H1 (cell line): ENCODE measurements at regions not wholly inside any gene's neighbourhood (a gene's known extent, or its start where the extent isn't known, plus 50 kb on each side); places are given as distances from the start of the nearest gene placed in this dataset.

Experiments used
- CTCF ChIA-PET: fragments of 300-600 bp; sonication (Branson Sonifier 250); formaldehyde crosslinking; loops from one replicate; lab custom pipeline; 2021; ENCODE audit not compliant: partially characterized antibody; lab: Charles Lee
- POLR2A ChIA-PET: fragments of 300-600 bp; sonication (Branson Sonifier 250); formaldehyde crosslinking; loops from one replicate; lab custom pipeline; 2021; ENCODE audit warnings: inconsistent platforms; ENCODE audit not compliant: partially characterized antibody; lab: Charles Lee
- DNase-seq, 2 experiments: peaks; one replicate each; pipeline versions ENCODE4 v3.0.0 to v3.0.0-alpha.2; 2010 to 2022; ENCODE audit warnings: low spot score in 2 of 2, low read depth in 1 of 2, mixed read lengths in 1 of 2
- FAIRE-seq: peaks from 2 replicates; lab custom pipeline; 2011; peaks lifted over from hg19 to GRCh38; lab: Jason Lieb, UNC
- H2AFZ ChIP-seq: 2 replicates; pipeline ENCODE4 v1.8.1; 2012; ENCODE audit warnings: low read length, inconsistent platforms
- H2AK5ac ChIP-seq: 2 replicates; pipeline ENCODE4 v1.6.1; 2013; ENCODE audit warnings: low read depth, low read length
- H2BK120ac ChIP-seq: replicated peaks from 2 replicates; pipeline ENCODE3; 2013; ENCODE audit warnings: low read depth, low read length, inconsistent platforms
- H2BK12ac ChIP-seq: 2 replicates; pipeline ENCODE4 v1.6.1; 2013; ENCODE audit warnings: low read depth, low read length
- H2BK15ac ChIP-seq: 2 replicates; pipeline ENCODE4 v1.6.1; 2013; ENCODE audit warnings: low read length
- H2BK20ac ChIP-seq: 2 replicates; pipeline ENCODE4 v1.6.1; 2013; ENCODE audit warnings: low read length
- H2BK5ac ChIP-seq: 2 replicates; pipeline ENCODE4 v1.6.1; 2013; ENCODE audit warnings: low read depth, low read length
- H3K14ac ChIP-seq: 2 replicates; pipeline ENCODE4 v1.6.1; 2013; ENCODE audit warnings: inconsistent platforms; ENCODE audit not compliant: insufficient read length
- H3K18ac ChIP-seq: 2 replicates; pipeline ENCODE4 v1.6.1; 2013; ENCODE audit warnings: low read length; ENCODE audit errors: extremely low read depth
- H3K23ac ChIP-seq: 2 replicates; pipeline ENCODE4 v1.6.1; 2013; ENCODE audit warnings: inconsistent platforms; ENCODE audit not compliant: insufficient read length
- H3K23me2 ChIP-seq: 2 replicates; pipeline ENCODE4 v1.6.1; 2013; ENCODE audit warnings: low read depth, low read length
- H3K27ac ChIP-seq: 2 replicates; pipeline ENCODE4 v1.6.1; 2011; ENCODE audit warnings: low read depth, low read length, inconsistent platforms
- H3K27me3 ChIP-seq, 4 experiments: replicated peaks in 1 of 4; 1 replicate in 1 of 4; 2 replicates in 3 of 4; pipeline versions ENCODE4 v1.6.1 to v1.8.1; 2011 to 2013; ENCODE audit warnings: low read length in 3 of 4, mild to moderate bottlenecking in 3 of 4, inconsistent platforms in 2 of 4, mixed read lengths in 2 of 4, moderate library complexity in 1 of 4; ENCODE audit not compliant: control insufficient read depth in 3 of 4, insufficient read depth in 3 of 4; ENCODE audit errors: extremely low read depth in 1 of 4
- H3K36me3 ChIP-seq, 4 experiments: 2 replicates each; pipeline versions ENCODE4 v1.6.1 to v1.8.1; 2011 to 2013; ENCODE audit warnings: mild to moderate bottlenecking in 4 of 4, low read length in 3 of 4, moderate library complexity in 2 of 4, control low read depth in 1 of 4, inconsistent platforms in 1 of 4; ENCODE audit not compliant: insufficient read depth in 4 of 4, control insufficient read depth in 2 of 4
- H3K4ac ChIP-seq: replicated peaks from 2 replicates; pipeline ENCODE3; 2013; ENCODE audit warnings: low read length, low read depth, mixed read lengths, inconsistent platforms; ENCODE audit not compliant: insufficient read length
- H3K4me1 ChIP-seq, 4 experiments: replicated peaks in 1 of 4; 1 replicate in 1 of 4; 2 replicates in 3 of 4; pipeline versions ENCODE4 v1.6.1 to v1.8.1; 2011 to 2013; ENCODE audit warnings: low read length in 3 of 4, inconsistent platforms in 2 of 4, mixed read lengths in 1 of 4; ENCODE audit not compliant: insufficient read depth in 4 of 4, control insufficient read depth in 3 of 4
- H3K4me2 ChIP-seq, 2 experiments: 2 replicates each; pipeline versions ENCODE4 v1.6.1 to v1.8.1; 2011 to 2013; ENCODE audit warnings: low read depth in 2 of 2, low read length in 2 of 2, control low read depth in 1 of 2, inconsistent platforms in 1 of 2, mild to moderate bottlenecking in 1 of 2; ENCODE audit not compliant: insufficient read depth in 1 of 2
- H3K4me3 ChIP-seq, 4 experiments: fragments of 200-600, 300-600 bp in 1 of 4; sonication (generic), shearing (Covaris generic), sonication (Bioruptor Twin) in 1 of 4; 2 replicates each; pipeline versions ENCODE4 v1.5.1 to v1.8.1; 2011 to 2016; ENCODE audit warnings: low read length in 4 of 4, low read depth in 3 of 4, control low read depth in 2 of 4, inconsistent platforms in 2 of 4, mild to moderate bottlenecking in 2 of 4, mixed read lengths in 1 of 4, moderate library complexity in 1 of 4; ENCODE audit not compliant: insufficient read depth in 2 of 4; ENCODE audit errors: extremely low read depth in 1 of 4
- H3K56ac ChIP-seq: replicated peaks from 2 replicates; pipeline ENCODE3; 2013; ENCODE audit warnings: low read depth, mild to moderate bottlenecking, mixed read lengths, low read length, inconsistent platforms; ENCODE audit not compliant: insufficient read length
- H3K79me1 ChIP-seq: 2 replicates; pipeline ENCODE4 v1.6.1; 2013; ENCODE audit warnings: low read depth, low read length, control low read depth
- H3K79me2 ChIP-seq, 2 experiments: 2 replicates each; pipeline versions ENCODE4 v1.6.1 to v1.8.1; 2012 to 2013; ENCODE audit warnings: low read length in 2 of 2, mild to moderate bottlenecking in 2 of 2, inconsistent platforms in 1 of 2; ENCODE audit not compliant: insufficient read depth in 2 of 2, control insufficient read depth in 1 of 2
- H3K9ac ChIP-seq, 4 experiments: replicated peaks in 1 of 4; 1 replicate in 1 of 4; 2 replicates in 3 of 4; pipeline versions ENCODE4 v1.6.1 to v1.8.1; 2011 to 2013; ENCODE audit warnings: low read depth in 3 of 4, low read length in 3 of 4, control low read depth in 2 of 4, mild to moderate bottlenecking in 2 of 4, moderate library complexity in 2 of 4, inconsistent platforms in 1 of 4; ENCODE audit errors: extremely low read depth in 1 of 4
- H3K9me3 ChIP-seq, 2 experiments: 2 replicates each; pipeline versions ENCODE4 v1.6.1 to v1.8.1; 2012 to 2013; ENCODE audit warnings: mild to moderate bottlenecking in 2 of 2, moderate library complexity in 2 of 2, control low read depth in 1 of 2, inconsistent platforms in 1 of 2, low read depth in 1 of 2, low read length in 1 of 2, mixed read lengths in 1 of 2; ENCODE audit not compliant: insufficient read depth in 2 of 2
- H4K20me1 ChIP-seq, 2 experiments: replicated peaks in 1 of 2; 2 replicates each; pipeline versions ENCODE3 to v1.8.1; 2011 to 2013; ENCODE audit warnings: inconsistent platforms in 2 of 2, low read length in 2 of 2, mild to moderate bottlenecking in 1 of 2; ENCODE audit not compliant: insufficient read depth in 2 of 2, control insufficient read depth in 1 of 2
- H4K5ac ChIP-seq: 2 replicates; pipeline ENCODE4 v1.6.1; 2013; ENCODE audit warnings: low read length, low read depth, mixed read lengths, inconsistent platforms; ENCODE audit not compliant: insufficient read length
- H4K8ac ChIP-seq: 2 replicates; pipeline ENCODE4 v1.8.0; 2013; ENCODE audit warnings: mild to moderate bottlenecking, moderate library complexity, low read length, inconsistent platforms; ENCODE audit not compliant: insufficient read depth; ENCODE audit errors: extremely low read depth
- H4K91ac ChIP-seq: replicated peaks from 2 replicates; pipeline ENCODE3; 2013; ENCODE audit warnings: low read length, mixed read lengths, inconsistent platforms; ENCODE audit not compliant: insufficient read length
- CTCF ChIP-seq, 3 experiments: IDR thresholded peaks; 1 replicate in 2 of 3; 2 replicates in 1 of 3; pipeline versions ENCODE4 v1.5.1 to v1.6.1; 2011; ENCODE audit warnings: low read length in 3 of 3, mild to moderate bottlenecking in 3 of 3, inconsistent platforms in 2 of 3, low read depth in 1 of 3, moderate library complexity in 1 of 3; ENCODE audit not compliant: insufficient read depth in 1 of 3; ENCODE audit errors: control extremely low read depth in 1 of 3
- PHF8 ChIP-seq: fragments of 200-600 bp; sonication (generic); conservative IDR thresholded peaks from 2 replicates; pipeline ENCODE4 v1.7.1; 2012; ENCODE audit warnings: low read depth, mild to moderate bottlenecking, inconsistent platforms, low read length, moderate library complexity
- RAD21 ChIP-seq, 2 experiments: IDR thresholded peaks in 1 of 2; conservative IDR thresholded peaks in 1 of 2; 2 replicates each; pipeline ENCODE4 v1.6.1; 2011; ENCODE audit warnings: low read depth in 2 of 2, low read length in 2 of 2, improper control_type of control experiment in 1 of 2, inconsistent platforms in 1 of 2, mild to moderate bottlenecking in 1 of 2, moderate library complexity in 1 of 2
- SIN3A ChIP-seq, 2 experiments: IDR thresholded peaks in 1 of 2; conservative IDR thresholded peaks in 1 of 2; 2 replicates each; pipeline ENCODE4 v1.6.1; 2011 to 2012; ENCODE audit warnings: low read length in 2 of 2, improper control_type of control experiment in 1 of 2, low read depth in 1 of 2, mild to moderate bottlenecking in 1 of 2
- WGBS, 2 experiments: shearing (Covaris generic) in 1 of 2; methylation state at CpG; one replicate each; pipeline versions ENCODE4 v1.1.6 to v1.1.7; 2013 to 2015; ENCODE audit warnings: low lambda C conversion rate in 2 of 2, mixed read lengths in 2 of 2, inconsistent platforms in 1 of 2, low coverage in 1 of 2, missing lambda C conversion rate in 1 of 2; ENCODE audit not compliant: insufficient replicate concordance in 2 of 2, insufficient coverage in 1 of 2, insufficient read length in 1 of 2; ENCODE audit errors: extremely low coverage in 1 of 2, missing lambda C conversion rate in 1 of 2; 5-methylcytosine and 5-hydroxymethylcytosine counted together

- peaks cover 2 to 7% (median 6%) of the 10 kb centered on the region in 4 experiments; a peak in 3 of 7 replicates for H3K4me1 ChIP-seq
- H4K20me1 ChIP-seq = no peaks in the 10 kb centered on the region
- H3K79me2 ChIP-seq = no peaks in the 10 kb centered on the region
- no peak overlapping the region for H2BK20ac ChIP-seq
- H3K4me2 ChIP-seq = no peak overlapping the region
- no peak overlapping the region for H3K4me3 ChIP-seq
- H3K23me2 ChIP-seq = no peaks in the 10 kb centered on the region
- no peak overlapping the region for H2AK5ac ChIP-seq
- H2BK120ac ChIP-seq = no peak overlapping the region
- no peak overlapping the region for H3K4ac ChIP-seq
- H3K79me1 ChIP-seq = no peaks in the 10 kb centered on the region
- ChIA-PET POLR2A (no interaction called here), CTCF (interaction anchor here (0.9 to 2.9 kb wide), 6 partner anchors 12 to 410 kb away, joined by 3 to 15 read pairs (median 6); no protein-coding TSS in a partner anchor)
- no peak overlapping the region for H4K91ac ChIP-seq
- FAIRE-seq (no peak), DNase-seq (no peak)
- no peak overlapping the region for H3K9ac ChIP-seq
- no peaks in the 10 kb centered on the region for H3K36me3 ChIP-seq
- H3K9me3 ChIP-seq = no peaks in the 10 kb centered on the region
- WGBS, 2 experiments = 69% methylated on average over 2 of the region's 2 CpGs; no CpG with 5 or more reads in 1 of the 2 experiments
- no peak overlapping the region for H3K27ac ChIP-seq
- no peak overlapping the region for H3K56ac ChIP-seq
- no peak overlapping the region for H2BK5ac ChIP-seq
- H3K14ac ChIP-seq = no peak overlapping the region
- no peak overlapping the region for H4K8ac ChIP-seq
- no peak overlapping the region for H4K5ac ChIP-seq
- H3K27me3 ChIP-seq = peaks cover 0 to 2% (median 0%) of the 10 kb centered on the region in 4 experiments; a peak in 1 of 7 replicates
- no peak overlapping the region for H2AFZ ChIP-seq
- no peak overlapping the region for H3K23ac ChIP-seq
- TF ChIP-seq SIN3A (conservative IDR thresholded peaks at IDR 0.05 in 1 of 2, IDR thresholded peaks at IDR 0.05 in 1 of 2; ENCODE audit: low read depth in 1 of 2, low read length in 2 of 2) (no peak), RAD21 (IDR thresholded peaks at IDR 0.05 in 1 of 2, conservative IDR thresholded peaks at IDR 0.05 in 1 of 2; ENCODE audit: low read depth in 2 of 2, low read length in 2 of 2) (peak; percentile 49 to 55), CTCF (IDR thresholded peaks at IDR 0.05; ENCODE audit: control extremely low read depth in 1 of 3, insufficient read depth in 1 of 3, low read depth in 1 of 3, low read length in 3 of 3) (peak in 2 of 3 experiments; percentile 14 to 37; a peak in 2 of 4 replicates), PHF8 (no peak)
- H2BK12ac ChIP-seq = no peak overlapping the region
- H3K18ac ChIP-seq = no peak overlapping the region
- H2BK15ac ChIP-seq = no peak overlapping the region
Observed at GRCh38 chr12:91367234-91367849, 184.7 kb upstream of the DCN start.
